SU-DHL-6 (cell line): ENCODE measurements at regions not wholly inside any gene's neighbourhood (a gene's known extent, or its start where the extent isn't known, plus 50 kb on each side); places are given as distances from the start of the nearest gene placed in this dataset.
A peak's percentile ranks its signal among the peaks of the same experiment; 100 is the strongest.

Experiments
- H2AFZ ChIP-seq: fragments of 200-600 bp; sonication (generic); 2 replicates; pipeline ENCODE4 v1.6.1; 2014; ENCODE audit warnings: low read depth, mild to moderate bottlenecking, moderate library complexity, mixed read lengths, antibody characterized with exemption, low read length; ENCODE audit not compliant: severe bottlenecking
- H3F3A ChIP-seq: fragments of 200-600 bp; shearing (Covaris generic); 2 replicates; pipeline ENCODE4 v1.6.0; 2016; ENCODE audit warnings: antibody characterized with exemption, mild to moderate bottlenecking; ENCODE audit not compliant: insufficient read depth
- H3K27ac ChIP-seq: fragments of 200-600 bp; sonication (generic); 2 replicates; pipeline ENCODE4 v1.5.1; 2016; ENCODE audit warnings: low read depth, mild to moderate bottlenecking, low read length, moderate library complexity, mixed read lengths
- H3K27me3 ChIP-seq: fragments of 200-600 bp; sonication (generic), shearing (Covaris generic); 2 replicates; pipeline ENCODE4 v1.6.0; 2014; ENCODE audit warnings: mild to moderate bottlenecking, low read length
- H3K36me3 ChIP-seq: fragments of 200-600 bp; sonication (generic); 2 replicates; pipeline ENCODE4 v1.6.1; 2014; ENCODE audit warnings: mild to moderate bottlenecking, low read length, mixed read lengths
- H3K4me2 ChIP-seq: fragments of 300-600, 200-600 bp; shearing (Covaris generic), sonication (generic); 2 replicates; pipeline ENCODE4 v1.6.0; 2014; ENCODE audit warnings: low read length, low read depth, mild to moderate bottlenecking; ENCODE audit not compliant: poor library complexity, severe bottlenecking
- H3K4me3 ChIP-seq: fragments of 200-600 bp; sonication (generic); 2 replicates; pipeline ENCODE4 v1.5.1; 2014; ENCODE audit warnings: antibody characterized with exemption, low read length, mild to moderate bottlenecking, mixed read lengths; ENCODE audit not compliant: insufficient read depth, poor library complexity, severe bottlenecking
- H3K79me2 ChIP-seq: fragments of 200-600 bp; sonication (generic); 2 replicates; pipeline ENCODE4 v1.6.1; 2014; ENCODE audit warnings: mild to moderate bottlenecking, low read length, moderate library complexity; ENCODE audit not compliant: insufficient read depth
- H3K9ac ChIP-seq: fragments of 200-600 bp; sonication (generic); 2 replicates; pipeline ENCODE4 v1.7.0; 2014; ENCODE audit warnings: mild to moderate bottlenecking, low read length
- H3K9me2 ChIP-seq: fragments of 200-600 bp; sonication (generic); replicated peaks from 2 replicates; pipeline ENCODE4 v1.6.1; 2014; ENCODE audit warnings: low read length; ENCODE audit not compliant: insufficient read depth
- H3K9me3 ChIP-seq: fragments of 200-600 bp; sonication (generic); 2 replicates; pipeline ENCODE4 v1.6.1; 2014; ENCODE audit warnings: low read length, mixed read lengths; ENCODE audit not compliant: insufficient read depth
- H4K20me1 ChIP-seq: fragments of 200-600 bp; sonication (generic); 2 replicates; pipeline ENCODE4 v1.6.1; 2014; ENCODE audit warnings: low read depth, mild to moderate bottlenecking, antibody characterized with exemption, low read length, moderate library complexity, mixed read lengths
- EZH2phosphoT487 ChIP-seq: fragments of 200-600 bp; sonication (generic), shearing (Covaris generic); conservative IDR thresholded peaks from 2 replicates; pipeline ENCODE4 v1.6.1; 2018; ENCODE audit warnings: mild to moderate bottlenecking, antibody characterized with exemption, low read length, moderate library complexity, mixed read lengths
- TF ChIP-seq, protein P1 (sequence below): fragments of 200-600 bp; sonication (generic); IDR thresholded peaks from one replicate; pipeline ENCODE4 v1.5.1; 2017; ENCODE audit warnings: antibody characterized with exemption, mild to moderate bottlenecking, low read length, moderate library complexity; ENCODE audit not compliant: insufficient read depth, poor library complexity, severe bottlenecking

DNA sequence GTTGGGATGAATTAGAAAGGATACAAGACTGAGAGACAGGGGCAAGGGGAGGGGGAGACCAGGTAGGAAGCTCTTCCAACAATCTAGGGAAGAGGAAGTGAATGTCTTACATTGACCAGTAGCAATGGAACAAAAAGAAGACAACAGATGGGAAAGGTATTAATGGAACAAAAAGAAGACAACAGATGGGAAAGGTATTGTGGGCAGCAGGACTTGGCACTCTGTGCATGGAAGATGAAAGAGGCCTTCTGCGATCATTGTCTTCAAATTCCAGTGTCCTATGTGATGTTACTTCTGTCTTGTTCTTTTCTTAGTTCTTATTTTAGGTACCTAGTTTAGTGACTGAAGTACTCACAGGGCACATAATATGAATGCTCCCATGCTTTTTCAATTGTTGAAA lies 161.8 kb downstream of the PALM2AKAP2 start:
- no peak overlapping the region for H2AFZ ChIP-seq
- no peaks in the 10 kb centered on the region for H3K9me2 ChIP-seq
- no peaks in the 10 kb centered on the region for H3F3A ChIP-seq
- no peak overlapping the region for H3K4me3 ChIP-seq
- no peak overlapping the region for H3K4me2 ChIP-seq
- H3K27me3 ChIP-seq, result no peaks in the 10 kb centered on the region
- no peak overlapping the region for H3K9ac ChIP-seq
- H3K79me2 ChIP-seq, result no peaks in the 10 kb centered on the region
- no peak overlapping the region for H3K27ac ChIP-seq
- no peaks in the 10 kb centered on the region for H4K20me1 ChIP-seq
- H3K9me3 ChIP-seq, result no peaks in the 10 kb centered on the region
- H3K36me3 ChIP-seq, result no peaks in the 10 kb centered on the region; the same call in 1 of the 2 replicates
- no peak for TF ChIP-seq EZH2phosphoT487
- TF ChIP-seq, protein P1, sequence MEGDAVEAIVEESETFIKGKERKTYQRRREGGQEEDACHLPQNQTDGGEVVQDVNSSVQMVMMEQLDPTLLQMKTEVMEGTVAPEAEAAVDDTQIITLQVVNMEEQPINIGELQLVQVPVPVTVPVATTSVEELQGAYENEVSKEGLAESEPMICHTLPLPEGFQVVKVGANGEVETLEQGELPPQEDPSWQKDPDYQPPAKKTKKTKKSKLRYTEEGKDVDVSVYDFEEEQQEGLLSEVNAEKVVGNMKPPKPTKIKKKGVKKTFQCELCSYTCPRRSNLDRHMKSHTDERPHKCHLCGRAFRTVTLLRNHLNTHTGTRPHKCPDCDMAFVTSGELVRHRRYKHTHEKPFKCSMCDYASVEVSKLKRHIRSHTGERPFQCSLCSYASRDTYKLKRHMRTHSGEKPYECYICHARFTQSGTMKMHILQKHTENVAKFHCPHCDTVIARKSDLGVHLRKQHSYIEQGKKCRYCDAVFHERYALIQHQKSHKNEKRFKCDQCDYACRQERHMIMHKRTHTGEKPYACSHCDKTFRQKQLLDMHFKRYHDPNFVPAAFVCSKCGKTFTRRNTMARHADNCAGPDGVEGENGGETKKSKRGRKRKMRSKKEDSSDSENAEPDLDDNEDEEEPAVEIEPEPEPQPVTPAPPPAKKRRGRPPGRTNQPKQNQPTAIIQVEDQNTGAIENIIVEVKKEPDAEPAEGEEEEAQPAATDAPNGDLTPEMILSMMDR, result no peak

DNA sequence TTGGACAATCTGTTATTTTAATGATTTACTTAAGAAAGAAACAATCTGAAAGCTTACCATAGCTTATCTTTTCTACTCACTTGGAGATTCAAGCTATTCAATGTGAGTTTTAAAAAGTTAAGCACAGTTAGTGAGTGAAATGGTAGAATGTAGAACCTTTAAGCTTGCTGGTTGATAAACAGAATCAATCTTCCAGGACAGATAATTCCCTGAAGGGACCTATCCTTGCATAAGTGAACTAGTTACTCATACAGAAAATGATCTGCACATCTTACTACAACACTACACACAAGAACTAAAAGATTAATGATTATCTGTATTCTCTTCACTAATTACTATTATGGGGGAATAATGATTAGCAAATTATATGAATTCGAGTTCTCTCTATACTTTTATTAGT lies 165.6 kb downstream of the PALM2AKAP2 start:
- Histone ChIP-seq H3K4me2 (no peak overlapping the region), H3K9me2 (no peaks in the 10 kb centered on the region), H3F3A (no peaks in the 10 kb centered on the region), H4K20me1 (no peaks in the 10 kb centered on the region), H2AFZ (no peak overlapping the region), H3K9me3 (no peaks in the 10 kb centered on the region), H3K27me3 (no peaks in the 10 kb centered on the region), H3K4me3 (no peak overlapping the region), H3K9ac (no peak overlapping the region), H3K36me3 (no peaks in the 10 kb centered on the region; the same call in 1 of the 2 replicates), H3K27ac (no peak overlapping the region), H3K79me2 (no peaks in the 10 kb centered on the region)
- TF ChIP-seq, protein P1, result no peak
- no peak for TF ChIP-seq EZH2phosphoT487

DNA sequence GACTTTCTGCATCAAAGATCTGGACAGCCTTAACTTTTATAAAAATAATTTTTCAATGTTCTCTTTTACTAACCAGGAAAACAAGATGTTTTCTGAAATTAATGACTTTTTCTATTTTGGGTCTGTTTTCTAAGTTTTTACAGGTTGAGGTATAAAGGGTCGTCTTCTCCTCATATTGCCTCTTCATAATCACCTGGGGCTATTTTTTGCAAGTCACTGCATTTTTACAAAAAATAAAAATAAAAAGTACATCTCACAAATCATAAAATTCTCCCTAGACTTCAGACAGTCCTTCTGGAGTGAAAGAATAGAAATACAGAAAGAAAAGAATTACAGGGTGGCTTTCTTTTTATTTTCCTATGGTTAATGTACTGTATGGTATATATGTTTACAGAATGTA lies 168.5 kb downstream of the PALM2AKAP2 start:
- Histone ChIP-seq H3K4me2 (peak overlapping the region; percentile 15), H3K79me2 (no peaks in the 10 kb centered on the region), H3K36me3 (no peaks in the 10 kb centered on the region), H3F3A (no peaks in the 10 kb centered on the region; the same call in 1 of the 2 replicates), H3K9me3 (no peaks in the 10 kb centered on the region), H2AFZ (peak overlapping the region; percentile 18), H3K9ac (no peak overlapping the region), H3K4me3 (no peak overlapping the region), H4K20me1 (no peaks in the 10 kb centered on the region), H3K9me2 (no peaks in the 10 kb centered on the region), H3K27ac (peak overlapping the region; percentile 12; the same call in 1 of the 2 replicates), H3K27me3 (no peaks in the 10 kb centered on the region)
- TF ChIP-seq, protein P1, result no peak
- TF ChIP-seq EZH2phosphoT487, result no peak
